IMR-90 (cell line): ENCODE measurements at regions not wholly inside any gene's neighbourhood (a gene's known extent, or its start where the extent isn't known, plus 50 kb on each side); places are given as distances from the start of the nearest gene placed in this dataset.

ENCODE experiments used
- ATAC-seq: fragments of 200-7000 bp; cut with Tn5 transposase; 2 replicates; pipeline ENCODE4 v1.9.1; 2020; ENCODE audit warnings: low read depth, mild to moderate bottlenecking, moderate library complexity
- BruUV-seq: library from RNA; stranded (reverse); fragments of 400-500 nt; replicated peaks from 2 replicates; lab custom pipeline; 2021; lab: Mats Ljungman, UMichigan
- CTCF ChIA-PET: fragments of 300-600 bp; formaldehyde crosslinking; extraction: SDS; loops from one replicate; lab custom pipeline; 2021; ENCODE audit warnings: antibody characterized with exemption; lab: Yijun Ruan, JAX
- POLR2A ChIA-PET: fragments of 300-600 bp; sonication (Branson Sonifier 250); formaldehyde crosslinking; loops from one replicate; lab custom pipeline; 2022; ENCODE audit warnings: antibody characterized with exemption; ENCODE audit not compliant: unreplicated experiment; lab: Charles Lee
- DNase-seq: peaks from one replicate; pipeline ENCODE4 v3.0.0; 2013
- H2AFZ ChIP-seq: replicated peaks from 2 replicates; pipeline ENCODE3; 2013; ENCODE audit warnings: low read length, mild to moderate bottlenecking; ENCODE audit not compliant: poor library complexity
- H2AK5ac ChIP-seq: 2 replicates; pipeline ENCODE4 v1.6.1; 2013; ENCODE audit warnings: low read depth, low read length, inconsistent platforms
- H2AK9ac ChIP-seq: replicated peaks from 2 replicates; pipeline ENCODE3; 2013; ENCODE audit warnings: mild to moderate bottlenecking, low read depth, low read length, moderate library complexity; ENCODE audit not compliant: poor library complexity
- H2BK120ac ChIP-seq: 2 replicates; pipeline ENCODE4 v1.6.1; 2013; ENCODE audit warnings: low read depth, low read length, inconsistent platforms
- H2BK15ac ChIP-seq: 3 replicates; pipeline ENCODE4 v1.6.1; 2013; ENCODE audit warnings: low read depth, low read length, inconsistent platforms
- H2BK20ac ChIP-seq: 2 replicates; pipeline ENCODE4 v1.6.1; 2013; ENCODE audit warnings: low read depth, mild to moderate bottlenecking, inconsistent platforms, low read length, moderate library complexity
- H2BK5ac ChIP-seq: 2 replicates; pipeline ENCODE4 v1.6.1; 2013; ENCODE audit warnings: mild to moderate bottlenecking, low read depth, low read length, inconsistent platforms; ENCODE audit not compliant: poor library complexity, severe bottlenecking
- H3K14ac ChIP-seq: replicated peaks from 2 replicates; pipeline ENCODE4 v1.6.1; 2013; ENCODE audit warnings: low read depth, low read length, inconsistent platforms
- H3K18ac ChIP-seq: 2 replicates; pipeline ENCODE4 v1.6.1; 2013; ENCODE audit warnings: low read depth, low read length, control low read depth
- H3K23ac ChIP-seq: 2 replicates; pipeline ENCODE4 v1.6.1; 2013; ENCODE audit warnings: low read depth, low read length, inconsistent platforms
- H3K27ac ChIP-seq: 2 replicates; pipeline ENCODE4 v1.5.1; 2013; ENCODE audit warnings: mild to moderate bottlenecking, control low read depth, low read length; ENCODE audit not compliant: insufficient read depth
- H3K27me3 ChIP-seq: 2 replicates; pipeline ENCODE4 v1.6.1; 2013; ENCODE audit warnings: low read length; ENCODE audit not compliant: control insufficient read depth, insufficient read depth
- H3K36me3 ChIP-seq: 2 replicates; pipeline ENCODE4 v1.6.1; 2013; ENCODE audit warnings: low read length, mixed read lengths; ENCODE audit not compliant: control insufficient read depth, insufficient read depth
- H3K4ac ChIP-seq: 2 replicates; pipeline ENCODE4 v1.6.1; 2013; ENCODE audit warnings: low read depth, low read length, inconsistent platforms
- H3K4me1 ChIP-seq: 2 replicates; pipeline ENCODE4 v1.6.1; 2013; ENCODE audit warnings: low read length, mixed read lengths; ENCODE audit not compliant: control insufficient read depth, insufficient read depth
- H3K4me2 ChIP-seq: 2 replicates; pipeline ENCODE4 v1.6.1; 2013; ENCODE audit warnings: low read depth, mild to moderate bottlenecking, control low read depth, low read length, moderate library complexity
- H3K4me3 ChIP-seq: 2 replicates; pipeline ENCODE4 v1.5.1; 2013; ENCODE audit warnings: low read depth, mild to moderate bottlenecking, control low read depth, low read length, moderate library complexity; ENCODE audit not compliant: insufficient read depth
- H3K56ac ChIP-seq: 2 replicates; pipeline ENCODE4 v1.6.1; 2013; ENCODE audit warnings: low read length, inconsistent platforms; ENCODE audit not compliant: insufficient read depth; ENCODE audit errors: extremely low read depth
- H3K79me1 ChIP-seq, 2 experiments: 2 replicates each; pipeline ENCODE4 v1.6.1; 2013; ENCODE audit warnings: low read length in 2 of 2, inconsistent platforms in 1 of 2, low read depth in 1 of 2
- H3K9ac ChIP-seq: 2 replicates; pipeline ENCODE4 v1.6.1; 2013; ENCODE audit warnings: low read depth, low read length, control low read depth
- H3K9me1 ChIP-seq: 2 replicates; pipeline ENCODE4 v1.6.1; 2013; ENCODE audit warnings: low read length, inconsistent platforms; ENCODE audit not compliant: insufficient read depth
- H3K9me3 ChIP-seq: 2 replicates; pipeline ENCODE4 v1.6.1; 2013; ENCODE audit warnings: low read length; ENCODE audit not compliant: control insufficient read depth, insufficient read depth
- H4K20me1 ChIP-seq: 2 replicates; pipeline ENCODE4 v1.6.1; 2013; ENCODE audit warnings: low read length, inconsistent platforms; ENCODE audit not compliant: insufficient read depth
- H4K5ac ChIP-seq: 2 replicates; pipeline ENCODE4 v1.6.1; 2013; ENCODE audit warnings: mild to moderate bottlenecking, low read depth, low read length, control low read depth
- H4K8ac ChIP-seq, 2 experiments: 2 replicates each; pipeline ENCODE4 v1.6.1; 2013; ENCODE audit warnings: low read depth in 2 of 2, low read length in 2 of 2, control low read depth in 1 of 2, inconsistent platforms in 1 of 2
- H4K91ac ChIP-seq: 2 replicates; pipeline ENCODE4 v1.6.1; 2013; ENCODE audit warnings: low read depth, low read length, inconsistent platforms; ENCODE audit not compliant: insufficient read depth
- CEBPB ChIP-seq: IDR thresholded peaks from 2 replicates; pipeline ENCODE4 v1.6.1; 2012; ENCODE audit warnings: low read depth, low read length, improper control_type of control experiment
- RAD21 ChIP-seq: IDR thresholded peaks from 2 replicates; pipeline ENCODE4 v1.6.1; 2012; ENCODE audit warnings: low read length, improper control_type of control experiment
- RCOR1 ChIP-seq: IDR thresholded peaks from 2 replicates; pipeline ENCODE4 v1.6.1; 2012; ENCODE audit warnings: mild to moderate bottlenecking, low read length, improper control_type of control experiment; ENCODE audit not compliant: insufficient replicate concordance
- WGBS, 2 experiments: methylation state at CpG; one replicate each; pipeline versions ENCODE4 v1.1.5 to v1.1.7; 2013; ENCODE audit warnings: missing lambda C conversion rate in 2 of 2; ENCODE audit not compliant: insufficient read length in 1 of 2; ENCODE audit errors: extremely low coverage in 2 of 2; 5-methylcytosine and 5-hydroxymethylcytosine counted together
- dilution Hi-C: fragments of 300-500 bp; cut with HindIII; formaldehyde crosslinking; loops from one replicate; pipeline ENCODE4 v1.14.3; 2018; ENCODE audit warnings: low sequenced_read_pairs; ENCODE audit not compliant: unreplicated experiment
- in situ Hi-C: fragments of 300-500 bp; cut with MboI; formaldehyde crosslinking; loops from 3 replicates; pipeline ENCODE4 v1.14.3; 2019; ENCODE audit warnings: low sequenced_read_pairs, inconsistent platforms, mixed read lengths
- intact Hi-C: fragments of 100-400 bp; cut with micrococcal nuclease; formaldehyde crosslinking; loops from 2 replicates; pipeline ENCODE4 v1.10.0; 2022
- TF ChIP-seq, protein P1 (sequence below): fragments of 150-350 bp; IDR thresholded peaks from 2 replicates; pipeline ENCODE4 v1.6.1; 2017; ENCODE audit warnings: mild to moderate bottlenecking, antibody characterized with exemption, low read length, low read depth

DNA sequence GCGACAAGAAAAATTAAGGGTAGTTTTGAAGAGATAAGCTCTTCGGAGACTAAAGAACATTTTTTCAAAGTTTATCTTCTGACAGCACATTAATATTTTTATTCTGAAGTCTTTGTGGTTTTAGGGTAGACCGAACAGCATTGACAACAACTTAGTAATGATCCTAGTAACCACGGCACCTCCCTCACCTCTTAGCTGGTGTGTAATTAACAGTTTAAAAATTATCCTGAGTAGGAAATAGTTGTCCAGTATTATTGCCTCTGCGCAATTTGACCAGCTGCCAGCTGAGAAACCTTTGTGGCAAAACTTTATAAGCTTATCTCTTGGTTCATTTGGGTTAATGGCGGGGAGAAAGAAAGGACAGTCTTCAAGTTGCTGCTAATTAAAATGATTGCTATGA lies 213.6 kb downstream of the CBLL2 start:
- intact Hi-C loops = no loop called here
- CTCF ChIA-PET = interaction anchor here (1.0 kb wide), 1 partner anchor 14 kb away, joined by 3 read pairs; no protein-coding TSS in a partner anchor
- no peak for ATAC-seq

More for the DNA sequence above, 213.6 kb downstream of the CBLL2 start:
- H3K27me3 ChIP-seq = no peaks in the 10 kb centered on the region; the same call in 1 of the 2 replicates
- H3K9me1 ChIP-seq = no peaks in the 10 kb centered on the region
- 43% methylated on average over 1 of the region's 6 CpGs; no CpG with 5 or more reads in 1 of the 2 experiments for WGBS, 2 experiments
- H2AK9ac ChIP-seq = no peak overlapping the region
- no peak overlapping the region for H2BK5ac ChIP-seq
- H3K36me3 ChIP-seq = no peaks in the 10 kb centered on the region
- no peak overlapping the region for H2AK5ac ChIP-seq
- H2BK15ac ChIP-seq = no peak overlapping the region
- no TSS peak for BruUV-seq
- no peak overlapping the region for H3K27ac ChIP-seq
- H3K4ac ChIP-seq = no peak overlapping the region
- TF ChIP-seq RCOR1 (no peak), RAD21 (no peak), CEBPB (no peak)
- TF ChIP-seq, protein P1, sequence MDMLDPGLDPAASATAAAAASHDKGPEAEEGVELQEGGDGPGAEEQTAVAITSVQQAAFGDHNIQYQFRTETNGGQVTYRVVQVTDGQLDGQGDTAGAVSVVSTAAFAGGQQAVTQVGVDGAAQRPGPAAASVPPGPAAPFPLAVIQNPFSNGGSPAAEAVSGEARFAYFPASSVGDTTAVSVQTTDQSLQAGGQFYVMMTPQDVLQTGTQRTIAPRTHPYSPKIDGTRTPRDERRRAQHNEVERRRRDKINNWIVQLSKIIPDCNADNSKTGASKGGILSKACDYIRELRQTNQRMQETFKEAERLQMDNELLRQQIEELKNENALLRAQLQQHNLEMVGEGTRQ = no peak
- H4K20me1 ChIP-seq = no peaks in the 10 kb centered on the region
- H3K9ac ChIP-seq = no peak overlapping the region
- POLR2A ChIA-PET = interaction anchor here (0.6 kb wide), 1 partner anchor 18 kb away, joined by 5 read pairs; no protein-coding TSS in a partner anchor
- no peak overlapping the region for H3K18ac ChIP-seq
- no peak overlapping the region for H2BK120ac ChIP-seq
- no peaks in the 10 kb centered on the region for H3K79me1 ChIP-seq
- no peak overlapping the region for H4K91ac ChIP-seq
- no peak overlapping the region for H2BK20ac ChIP-seq
- no peak overlapping the region for H3K4me2 ChIP-seq
- H3K56ac ChIP-seq = no peak overlapping the region
- no peak overlapping the region for H3K23ac ChIP-seq
- DNase-seq = no peak
- no peak overlapping the region for H4K5ac ChIP-seq
- H3K14ac ChIP-seq = no peak overlapping the region
- no peaks in the 10 kb centered on the region for H3K9me3 ChIP-seq
- no peak overlapping the region for H4K8ac ChIP-seq
- dilution Hi-C loops (no loop called here), in situ Hi-C loops (no loop called here)
- no peak overlapping the region for H3K4me3 ChIP-seq
- no peaks in the 10 kb centered on the region for H3K4me1 ChIP-seq
- H2AFZ ChIP-seq = no peak overlapping the region
